ENCODE measurements at regions not wholly inside any gene's neighbourhood (a gene's known extent, or its start where the extent isn't known, plus 50 kb on each side); places are given as distances from the start of the nearest gene placed in this dataset.

GRCh38 chr11:134517621-134518293, 105.7 kb upstream of the B3GAT1 start:
- no peaks in the 10 kb centered on the region for H3F3A ChIP-seq (ENCODE audit: low read depth)
- H3K4me2 ChIP-seq (ENCODE audit: low read depth, low read length, poor library complexity, severe bottlenecking): no peak overlapping the region
- H2AFZ ChIP-seq (ENCODE audit: low read length): no peak overlapping the region
- no peak overlapping the region for H3K9ac ChIP-seq (ENCODE audit: low read depth, low read length, poor library complexity, severe bottlenecking)
- H4K20me1 ChIP-seq (ENCODE audit: insufficient read depth, low read length, poor library complexity, severe bottlenecking): no peaks in the 10 kb centered on the region
- TF ChIP-seq, protein P1, sequence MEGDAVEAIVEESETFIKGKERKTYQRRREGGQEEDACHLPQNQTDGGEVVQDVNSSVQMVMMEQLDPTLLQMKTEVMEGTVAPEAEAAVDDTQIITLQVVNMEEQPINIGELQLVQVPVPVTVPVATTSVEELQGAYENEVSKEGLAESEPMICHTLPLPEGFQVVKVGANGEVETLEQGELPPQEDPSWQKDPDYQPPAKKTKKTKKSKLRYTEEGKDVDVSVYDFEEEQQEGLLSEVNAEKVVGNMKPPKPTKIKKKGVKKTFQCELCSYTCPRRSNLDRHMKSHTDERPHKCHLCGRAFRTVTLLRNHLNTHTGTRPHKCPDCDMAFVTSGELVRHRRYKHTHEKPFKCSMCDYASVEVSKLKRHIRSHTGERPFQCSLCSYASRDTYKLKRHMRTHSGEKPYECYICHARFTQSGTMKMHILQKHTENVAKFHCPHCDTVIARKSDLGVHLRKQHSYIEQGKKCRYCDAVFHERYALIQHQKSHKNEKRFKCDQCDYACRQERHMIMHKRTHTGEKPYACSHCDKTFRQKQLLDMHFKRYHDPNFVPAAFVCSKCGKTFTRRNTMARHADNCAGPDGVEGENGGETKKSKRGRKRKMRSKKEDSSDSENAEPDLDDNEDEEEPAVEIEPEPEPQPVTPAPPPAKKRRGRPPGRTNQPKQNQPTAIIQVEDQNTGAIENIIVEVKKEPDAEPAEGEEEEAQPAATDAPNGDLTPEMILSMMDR (conservative IDR thresholded peaks at IDR 0.05; ENCODE audit: low read length): no peak
- no peak for TF ChIP-seq EZH2phosphoT487 (IDR thresholded peaks at IDR 0.05; ENCODE audit: borderline replicate concordance)
- no peaks in the 10 kb centered on the region for H3K36me3 ChIP-seq (ENCODE audit: insufficient read depth, low read length)
- no peaks in the 10 kb centered on the region for H3K27me3 ChIP-seq (ENCODE audit: insufficient read depth, low read length, poor library complexity, severe bottlenecking)
- no peaks in the 10 kb centered on the region for H3K9me2 ChIP-seq (replicated peaks; ENCODE audit: low read depth, low read length)
- H3K79me2 ChIP-seq (ENCODE audit: insufficient read depth, low read length): no peaks in the 10 kb centered on the region
- H3K9me3 ChIP-seq (ENCODE audit: insufficient read depth, low read depth, low read length): peaks cover 20% of the 10 kb centered on the region; the same call in 1 of the 2 replicates
- no peak overlapping the region for H3K4me3 ChIP-seq (ENCODE audit: low read length, poor library complexity, severe bottlenecking)
- H3K4me1 ChIP-seq (ENCODE audit: insufficient read depth, low read length, poor library complexity, severe bottlenecking): no peaks in the 10 kb centered on the region

- H3K4me1 ChIP-seq (ENCODE audit: insufficient read depth, low read length, poor library complexity, severe bottlenecking): no peaks in the 10 kb centered on the region
- no peak overlapping the region for H3K4me2 ChIP-seq (ENCODE audit: low read depth, low read length, poor library complexity, severe bottlenecking)
- H3K36me3 ChIP-seq (ENCODE audit: insufficient read depth, low read length): no peaks in the 10 kb centered on the region
- no peaks in the 10 kb centered on the region for H3K27me3 ChIP-seq (ENCODE audit: insufficient read depth, low read length, poor library complexity, severe bottlenecking)
- H4K20me1 ChIP-seq (ENCODE audit: insufficient read depth, low read length, poor library complexity, severe bottlenecking): no peaks in the 10 kb centered on the region
- no peak overlapping the region for H3K4me3 ChIP-seq (ENCODE audit: low read length, poor library complexity, severe bottlenecking)
- no peaks in the 10 kb centered on the region for H3F3A ChIP-seq (ENCODE audit: low read depth)
- TF ChIP-seq EZH2phosphoT487 (IDR thresholded peaks at IDR 0.05; ENCODE audit: borderline replicate concordance): no peak
- TF ChIP-seq, protein P1 (conservative IDR thresholded peaks at IDR 0.05; ENCODE audit: low read length): no peak
- H3K9me3 ChIP-seq (ENCODE audit: insufficient read depth, low read depth, low read length): peaks cover 20% of the 10 kb centered on the region; the same call in 1 of the 2 replicates
- no peaks in the 10 kb centered on the region for H3K9me2 ChIP-seq (replicated peaks; ENCODE audit: low read depth, low read length)
- H2AFZ ChIP-seq (ENCODE audit: low read length): no peak overlapping the region
- no peaks in the 10 kb centered on the region for H3K79me2 ChIP-seq (ENCODE audit: insufficient read depth, low read length)
- H3K9ac ChIP-seq (ENCODE audit: low read depth, low read length, poor library complexity, severe bottlenecking): no peak overlapping the region
Observed at GRCh38 chr11:134517115-134517514, 105.1 kb upstream of the B3GAT1 start.

- no peaks in the 10 kb centered on the region for H3K4me1 ChIP-seq (ENCODE audit: insufficient read depth, low read length, poor library complexity, severe bottlenecking)
- H3K36me3 ChIP-seq (ENCODE audit: insufficient read depth, low read length): no peaks in the 10 kb centered on the region
- no peaks in the 10 kb centered on the region for H3F3A ChIP-seq (ENCODE audit: low read depth)
- no peaks in the 10 kb centered on the region for H3K79me2 ChIP-seq (ENCODE audit: insufficient read depth, low read length)
- H3K27me3 ChIP-seq (ENCODE audit: insufficient read depth, low read length, poor library complexity, severe bottlenecking): no peaks in the 10 kb centered on the region
- no peak overlapping the region for H3K4me2 ChIP-seq (ENCODE audit: low read depth, low read length, poor library complexity, severe bottlenecking)
- no peaks in the 10 kb centered on the region for H4K20me1 ChIP-seq (ENCODE audit: insufficient read depth, low read length, poor library complexity, severe bottlenecking)
- H3K9ac ChIP-seq (ENCODE audit: low read depth, low read length, poor library complexity, severe bottlenecking): no peak overlapping the region
- TF ChIP-seq, protein P1 (conservative IDR thresholded peaks at IDR 0.05; ENCODE audit: low read length): no peak
- no peak for TF ChIP-seq EZH2phosphoT487 (IDR thresholded peaks at IDR 0.05; ENCODE audit: borderline replicate concordance)
- H3K4me3 ChIP-seq (ENCODE audit: low read length, poor library complexity, severe bottlenecking): no peak overlapping the region
- no peaks in the 10 kb centered on the region for H3K9me2 ChIP-seq (replicated peaks; ENCODE audit: low read depth, low read length)
- H2AFZ ChIP-seq (ENCODE audit: low read length): no peak overlapping the region
- peaks cover 25% of the 10 kb centered on the region; the same call in 1 of the 2 replicates for H3K9me3 ChIP-seq (ENCODE audit: insufficient read depth, low read depth, low read length)
Observed at GRCh38 chr11:134516529-134516928, 104.5 kb upstream of the B3GAT1 start.

Data from Loucy (cell line).